ENCODE measurements at regions not wholly inside any gene's neighbourhood (a gene's known extent, or its start where the extent isn't known, plus 50 kb on each side); places are given as distances from the start of the nearest gene placed in this dataset.
"Not testable (repeated sequence)": the region's sequence is repeated elsewhere in the genome, so short reads cannot be mapped to it uniquely, and the experiment has no call there.

DNA sequence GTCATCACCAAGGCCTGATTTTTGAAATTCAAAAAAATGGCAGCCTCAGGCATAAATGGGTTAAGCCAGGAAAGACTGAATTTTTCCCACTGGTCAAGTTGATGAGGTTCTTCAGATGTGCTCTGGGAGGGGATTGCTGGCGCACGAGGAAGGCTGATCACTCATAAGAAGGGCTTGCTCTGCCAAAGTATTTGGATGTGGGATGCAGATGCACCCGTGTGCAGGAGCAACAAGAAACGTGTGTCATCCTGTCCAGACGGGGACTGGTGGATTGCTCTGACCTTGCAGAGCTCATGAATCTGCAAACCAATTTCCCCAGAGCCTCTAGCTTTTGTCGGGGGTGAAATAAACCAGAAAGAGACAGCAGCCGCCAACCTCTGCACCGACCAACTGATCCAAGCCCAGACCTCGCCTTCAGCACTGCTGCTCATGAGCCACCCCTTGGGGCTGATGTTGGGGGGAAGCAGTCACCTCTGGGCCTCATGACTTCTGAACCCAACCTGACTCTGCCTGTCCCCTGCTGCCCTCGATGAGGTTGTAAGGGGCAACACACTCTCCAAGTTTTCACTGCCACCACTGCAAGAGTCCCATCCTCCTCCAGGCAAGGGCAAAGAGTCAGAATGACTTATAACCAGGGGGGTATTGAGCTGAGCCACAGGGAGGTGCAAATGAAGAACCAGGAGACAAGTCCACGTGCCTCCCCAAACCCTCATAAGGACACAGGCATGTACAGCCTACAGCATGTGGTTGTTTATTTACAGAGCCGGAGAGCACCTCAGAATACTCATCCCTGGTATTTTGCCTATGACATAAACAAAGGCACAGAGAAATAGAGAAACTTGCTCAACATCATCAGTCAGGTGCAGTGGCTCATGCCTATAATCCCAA lies 452.0 kb downstream of the SOX9 start:
- Histone ChIP-seq H3K27me3 (ENCODE audit: control insufficient read depth in 2 of 2, insufficient read depth in 1 of 2, low read length in 1 of 2) (peaks cover 0 to 2% of the 10 kb centered on the region in 2 donors), H3K9me3 (ENCODE audit: control insufficient read depth in 2 of 2, insufficient read depth in 1 of 2, low read length in 1 of 2) (no peaks in the 10 kb centered on the region), H3K4me1 (ENCODE audit: control insufficient read depth in 2 of 2, insufficient read depth in 2 of 2, low read length in 2 of 2) (no peaks in the 10 kb centered on the region), H3K36me3 (ENCODE audit: control insufficient read depth in 2 of 2, insufficient read depth in 2 of 2, low read length in 1 of 2) (no peaks in the 10 kb centered on the region), H3K4me3 (ENCODE audit: low read length in 2 of 2) (no peak overlapping the region), H3K27ac (ENCODE audit: low read depth in 1 of 2, low read length in 1 of 2) (no peak overlapping the region)
- DNase-seq (ENCODE audit: low read depth in 6 of 9, low spot score in 9 of 9): no peak
- 85% methylated on average over 12 of the region's 12 CpGs for WGBS

DNA sequence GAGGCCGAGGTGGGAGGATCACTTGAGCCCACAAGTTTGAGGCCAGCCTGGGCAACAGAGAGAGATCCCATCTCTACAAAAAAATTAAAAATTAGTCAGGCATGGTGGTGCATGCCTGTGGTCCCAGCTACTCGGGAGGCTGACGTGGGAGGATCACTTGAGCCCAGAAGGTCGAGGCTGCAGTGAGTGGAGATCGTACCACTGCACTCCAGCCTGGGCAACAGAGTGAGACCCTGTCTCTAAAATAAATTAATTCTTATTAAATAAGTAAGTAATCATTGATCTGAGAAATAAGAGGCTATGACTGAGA lies 452.6 kb downstream of the SOX9 start:
- not testable (repeated sequence) for H3K9me3 ChIP-seq (ENCODE audit: control insufficient read depth in 2 of 2, insufficient read depth in 1 of 2, low read length in 1 of 2); H3K36me3 ChIP-seq (ENCODE audit: control insufficient read depth in 2 of 2, insufficient read depth in 2 of 2, low read length in 1 of 2); H3K27ac ChIP-seq (ENCODE audit: low read depth in 1 of 2, low read length in 1 of 2); H3K4me1 ChIP-seq (ENCODE audit: control insufficient read depth in 2 of 2, insufficient read depth in 2 of 2, low read length in 2 of 2); H3K27me3 ChIP-seq (ENCODE audit: control insufficient read depth in 2 of 2, insufficient read depth in 1 of 2, low read length in 1 of 2); H3K4me3 ChIP-seq (ENCODE audit: low read length in 2 of 2); DNase-seq (ENCODE audit: low read depth in 6 of 9, low spot score in 9 of 9)
- WGBS: 95% methylated on average over 5 of the region's 5 CpGs

DNA sequence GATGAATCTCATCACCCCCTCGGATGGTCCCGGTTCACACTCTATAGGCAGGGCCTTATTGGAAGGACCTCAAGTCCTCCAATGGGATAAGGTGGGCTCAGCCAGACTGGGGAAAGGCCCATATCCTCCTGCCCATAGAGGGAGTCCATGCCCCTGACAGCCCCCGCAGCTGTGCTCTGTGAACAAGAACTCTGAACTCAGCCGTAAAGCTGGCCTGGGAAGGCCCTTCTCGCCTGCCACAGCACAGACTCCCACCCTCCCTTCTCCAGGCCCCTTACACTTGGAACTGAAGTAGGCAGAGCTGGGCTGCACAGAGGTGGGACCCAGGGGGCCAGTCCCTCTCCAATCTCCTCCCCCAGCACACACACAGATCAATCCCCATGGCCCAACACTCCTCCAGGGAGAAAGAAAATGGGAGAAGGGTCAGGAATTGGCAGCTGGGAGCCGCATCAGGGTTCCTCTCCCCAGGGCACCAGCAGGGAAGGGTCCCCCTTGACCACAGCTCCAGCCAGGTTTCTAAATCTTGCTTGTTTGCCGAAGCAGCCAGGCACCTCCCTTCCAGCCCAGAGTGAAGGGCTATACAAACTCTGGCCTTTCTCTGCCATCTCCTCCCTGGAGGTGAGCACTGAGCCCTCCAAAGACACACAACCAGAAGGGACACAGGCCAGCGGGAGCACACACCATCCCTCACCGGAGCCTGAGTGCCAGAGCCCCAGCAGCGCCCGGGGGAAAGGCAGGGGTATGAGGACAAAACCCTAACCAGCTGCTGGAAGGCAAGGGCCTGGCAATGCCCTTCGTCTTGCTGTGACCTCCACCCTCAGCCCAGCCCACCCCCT lies 454.1 kb downstream of the SOX9 start:
- H3K9me3 ChIP-seq (ENCODE audit: control insufficient read depth in 2 of 2, insufficient read depth in 1 of 2, low read length in 1 of 2): no peaks in the 10 kb centered on the region
- no peaks in the 10 kb centered on the region for H3K36me3 ChIP-seq (ENCODE audit: control insufficient read depth in 2 of 2, insufficient read depth in 2 of 2, low read length in 1 of 2)
- 95% methylated on average over 12 of the region's 12 CpGs for WGBS
- DNase-seq (ENCODE audit: low read depth in 6 of 9, low spot score in 9 of 9): no peak
- H3K4me3 ChIP-seq (ENCODE audit: low read length in 2 of 2): no peak overlapping the region
- H3K4me1 ChIP-seq (ENCODE audit: control insufficient read depth in 2 of 2, insufficient read depth in 2 of 2, low read length in 2 of 2): peaks cover 0 to 5% of the 10 kb centered on the region in 2 donors
- peaks cover 0 to 2% of the 10 kb centered on the region in 2 donors for H3K27me3 ChIP-seq (ENCODE audit: control insufficient read depth in 2 of 2, insufficient read depth in 1 of 2, low read length in 1 of 2)
- no peak overlapping the region for H3K27ac ChIP-seq (ENCODE audit: low read depth in 1 of 2, low read length in 1 of 2)

DNA sequence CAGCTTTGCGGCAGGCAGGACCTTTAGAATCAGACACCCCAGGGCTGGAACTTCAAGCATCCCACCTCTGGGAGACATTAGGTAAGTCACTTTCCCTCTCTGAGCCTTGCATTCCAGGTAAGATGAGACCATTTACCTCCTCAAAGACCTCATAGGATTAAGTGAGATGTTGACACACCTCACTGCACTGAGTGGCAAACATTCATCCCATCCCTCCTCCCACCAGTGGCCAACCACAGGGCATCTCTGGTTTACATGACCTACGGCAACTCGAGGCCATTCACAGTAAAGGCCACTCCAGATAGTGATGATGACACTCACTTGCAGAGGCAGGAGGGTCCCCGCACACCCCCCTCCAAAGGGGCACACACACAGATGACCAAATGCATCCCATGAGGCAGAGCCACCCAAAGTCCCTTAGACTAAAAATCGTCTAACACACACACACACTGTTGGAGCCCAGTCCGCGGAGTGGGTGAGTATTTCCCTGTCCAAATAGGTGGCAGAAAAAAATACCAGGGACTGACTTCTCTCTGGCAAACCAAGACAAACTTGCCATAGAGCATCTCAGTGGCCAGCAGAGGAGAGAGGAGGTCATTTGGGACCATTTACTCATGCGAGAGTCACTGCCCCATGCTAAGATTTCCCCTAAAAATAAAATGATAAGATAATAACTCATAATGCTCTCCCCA lies 454.9 kb downstream of the SOX9 start:
- WGBS: 75% methylated on average over 8 of the region's 8 CpGs

DNA sequence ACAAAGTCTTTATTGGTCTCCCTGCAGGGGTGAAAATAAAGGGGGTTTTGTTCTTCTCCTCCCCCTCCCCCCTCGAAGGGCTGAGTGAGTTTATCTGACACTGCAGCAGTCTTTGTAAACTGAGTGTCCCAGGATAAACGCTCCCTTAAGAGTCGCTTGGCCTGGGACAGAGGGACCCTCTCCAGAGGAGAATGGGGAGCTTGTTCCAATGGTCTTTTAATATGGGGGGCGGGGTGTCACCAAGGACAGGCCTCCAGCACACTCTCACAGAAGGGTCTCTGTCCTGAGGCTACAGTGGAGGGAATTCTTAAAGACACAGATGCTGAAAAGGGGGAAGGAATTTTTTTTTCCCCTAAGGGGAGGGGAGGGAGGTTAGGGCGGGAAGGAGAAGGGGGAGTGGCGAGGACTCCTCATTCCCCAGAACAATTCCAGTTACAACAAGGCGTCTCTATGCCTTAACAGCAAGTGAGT lies 455.5 kb downstream of the SOX9 start:
- WGBS: 62% methylated on average over 7 of the region's 7 CpGs
- H3K27ac ChIP-seq (ENCODE audit: low read depth in 1 of 2, low read length in 1 of 2): no peak overlapping the region
- H3K9me3 ChIP-seq (ENCODE audit: control insufficient read depth in 2 of 2, insufficient read depth in 1 of 2, low read length in 1 of 2): no peaks in the 10 kb centered on the region
- DNase-seq (ENCODE audit: low read depth in 6 of 9, low spot score in 9 of 9): no peak
- H3K36me3 ChIP-seq (ENCODE audit: control insufficient read depth in 2 of 2, insufficient read depth in 2 of 2, low read length in 1 of 2): no peaks in the 10 kb centered on the region
- H3K4me1 ChIP-seq (ENCODE audit: control insufficient read depth in 2 of 2, insufficient read depth in 2 of 2, low read length in 2 of 2): peaks cover 0 to 7% of the 10 kb centered on the region in 2 donors
- H3K4me3 ChIP-seq (ENCODE audit: low read length in 2 of 2): no peak overlapping the region
- H3K27me3 ChIP-seq (ENCODE audit: control insufficient read depth in 2 of 2, insufficient read depth in 1 of 2, low read length in 1 of 2): peaks cover 0 to 2% of the 10 kb centered on the region in 2 donors

More for the DNA sequence above, 454.9 kb downstream of the SOX9 start:
- peaks cover 0 to 7% of the 10 kb centered on the region in 2 donors for H3K4me1 ChIP-seq (ENCODE audit: control insufficient read depth in 2 of 2, insufficient read depth in 2 of 2, low read length in 2 of 2)
- H3K27me3 ChIP-seq (ENCODE audit: control insufficient read depth in 2 of 2, insufficient read depth in 1 of 2, low read length in 1 of 2): peaks cover 0 to 2% of the 10 kb centered on the region in 2 donors
- no peaks in the 10 kb centered on the region for H3K9me3 ChIP-seq (ENCODE audit: control insufficient read depth in 2 of 2, insufficient read depth in 1 of 2, low read length in 1 of 2)
- no peak overlapping the region for H3K4me3 ChIP-seq (ENCODE audit: low read length in 2 of 2)
- no peak for DNase-seq (ENCODE audit: low read depth in 6 of 9, low spot score in 9 of 9)
- no peak overlapping the region for H3K27ac ChIP-seq (ENCODE audit: low read depth in 1 of 2, low read length in 1 of 2)
- H3K36me3 ChIP-seq (ENCODE audit: control insufficient read depth in 2 of 2, insufficient read depth in 2 of 2, low read length in 1 of 2): no peaks in the 10 kb centered on the region

DNA sequence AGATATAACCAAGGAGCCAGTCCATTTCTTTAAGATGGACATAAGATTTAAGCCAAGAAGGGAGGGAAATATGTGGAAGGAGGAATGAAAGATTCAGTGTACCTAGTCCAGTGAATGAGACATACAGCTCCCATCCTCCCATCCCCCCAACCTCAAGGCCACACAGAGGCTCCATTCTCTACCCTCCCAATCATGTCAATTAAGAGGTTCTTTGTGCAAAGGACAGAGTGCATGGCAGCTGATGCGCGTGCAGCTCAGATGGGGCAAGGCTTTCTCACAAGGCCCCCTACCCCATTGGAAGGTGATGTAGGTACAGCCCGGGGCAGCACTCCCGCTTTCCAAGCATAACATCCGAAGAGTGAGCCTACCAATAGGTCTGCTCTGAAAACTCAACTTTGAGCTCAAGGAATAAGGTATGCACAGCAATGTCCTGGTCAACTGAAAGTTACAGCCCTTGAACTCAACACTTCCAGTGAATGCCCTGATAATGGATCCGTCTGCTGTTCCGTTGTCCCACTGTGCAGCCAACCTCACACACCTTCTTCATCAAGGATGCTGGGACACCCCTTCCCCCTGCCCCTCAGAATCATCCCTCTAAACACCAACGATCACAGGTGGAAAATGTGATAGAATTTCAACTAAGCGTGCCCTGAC lies 458.1 kb downstream of the SOX9 start:
- no peak for DNase-seq (ENCODE audit: low read depth in 6 of 9, low spot score in 9 of 9)
- no peaks in the 10 kb centered on the region for H3K36me3 ChIP-seq (ENCODE audit: control insufficient read depth in 2 of 2, insufficient read depth in 2 of 2, low read length in 1 of 2)
- no peak overlapping the region for H3K27ac ChIP-seq (ENCODE audit: low read depth in 1 of 2, low read length in 1 of 2)
- peaks cover 0 to 2% of the 10 kb centered on the region in 2 donors for H3K27me3 ChIP-seq (ENCODE audit: control insufficient read depth in 2 of 2, insufficient read depth in 1 of 2, low read length in 1 of 2)
- WGBS: 93% methylated on average over 9 of the region's 9 CpGs
- H3K4me1 ChIP-seq (ENCODE audit: control insufficient read depth in 2 of 2, insufficient read depth in 2 of 2, low read length in 2 of 2): peaks cover 0 to 7% of the 10 kb centered on the region in 2 donors
- no peak overlapping the region for H3K4me3 ChIP-seq (ENCODE audit: low read length in 2 of 2)
- peaks cover 0 to 2% of the 10 kb centered on the region in 2 donors for H3K9me3 ChIP-seq (ENCODE audit: control insufficient read depth in 2 of 2, insufficient read depth in 1 of 2, low read length in 1 of 2)

DNA sequence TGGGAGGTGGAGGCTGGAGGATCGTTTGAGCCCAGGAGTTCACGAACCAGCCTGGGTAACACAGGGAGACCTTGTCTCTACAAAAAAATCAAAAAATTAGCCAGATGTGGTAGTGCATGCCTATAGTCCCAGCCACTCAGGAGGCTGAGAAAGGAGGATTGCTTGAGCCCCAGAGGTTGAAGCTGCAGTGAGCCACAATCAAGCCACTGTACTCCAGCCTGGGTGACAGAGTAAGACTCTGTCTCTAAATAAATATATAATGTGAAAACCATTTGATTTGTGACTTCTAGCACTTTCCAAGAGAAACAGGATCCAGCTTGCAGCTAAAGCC lies 459.1 kb downstream of the SOX9 start:
- Histone ChIP-seq H3K27me3 (ENCODE audit: control insufficient read depth in 2 of 2, insufficient read depth in 1 of 2, low read length in 1 of 2) (peaks cover 0 to 2% of the 10 kb centered on the region in 2 donors), H3K4me3 (ENCODE audit: low read length in 2 of 2) (no peak overlapping the region), H3K9me3 (ENCODE audit: control insufficient read depth in 2 of 2, insufficient read depth in 1 of 2, low read length in 1 of 2) (peaks cover 0 to 2% of the 10 kb centered on the region in 2 donors), H3K27ac (ENCODE audit: low read depth in 1 of 2, low read length in 1 of 2) (no peak overlapping the region), H3K36me3 (ENCODE audit: control insufficient read depth in 2 of 2, insufficient read depth in 2 of 2, low read length in 1 of 2) (no peaks in the 10 kb centered on the region), H3K4me1 (ENCODE audit: control insufficient read depth in 2 of 2, insufficient read depth in 2 of 2, low read length in 2 of 2) (peaks cover 0 to 7% of the 10 kb centered on the region in 2 donors)
- no peak for DNase-seq (ENCODE audit: low read depth in 6 of 9, low spot score in 9 of 9)
- WGBS: 86% methylated on average over 2 of the region's 2 CpGs

DNA sequence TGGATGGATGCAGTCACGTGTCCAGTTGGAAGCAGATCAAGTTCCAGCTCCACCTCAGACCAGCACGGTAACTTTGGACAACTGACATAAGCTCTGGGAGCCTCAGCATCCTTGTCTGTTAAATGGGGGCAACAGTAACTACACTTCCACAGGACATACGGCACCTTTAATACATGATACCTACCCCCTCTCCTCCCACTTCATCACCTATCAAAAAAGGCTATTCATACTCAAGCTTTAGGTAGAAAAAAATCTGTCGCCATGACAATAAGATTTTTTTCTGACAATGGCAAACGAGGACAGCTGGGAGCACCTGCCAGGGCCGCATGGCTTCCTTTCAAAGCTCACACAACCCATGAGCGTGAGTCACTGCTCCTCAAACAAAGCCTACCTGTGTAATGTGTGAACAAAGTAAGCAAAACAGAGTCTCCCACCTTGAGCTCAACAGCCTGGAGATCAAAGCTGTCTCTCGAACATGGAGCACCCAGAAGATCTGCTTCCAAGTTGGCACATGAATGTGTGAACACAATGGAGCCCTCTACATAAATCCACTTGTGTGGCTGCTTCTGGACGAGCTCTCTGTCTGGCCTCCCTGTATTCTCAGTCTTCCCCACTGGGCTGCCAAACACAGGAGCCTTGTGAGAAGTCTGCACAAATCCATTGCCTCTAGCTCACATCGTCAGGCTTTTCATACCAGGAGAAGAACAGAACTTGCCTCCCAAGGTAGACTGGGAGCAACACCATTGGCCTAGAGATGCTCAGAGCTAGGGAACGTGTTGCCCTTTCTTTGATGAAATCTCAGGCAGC lies 459.7 kb downstream of the SOX9 start:
- Histone ChIP-seq H3K27me3 (ENCODE audit: control insufficient read depth in 2 of 2, insufficient read depth in 1 of 2, low read length in 1 of 2) (peaks cover 0 to 2% of the 10 kb centered on the region in 2 donors), H3K9me3 (ENCODE audit: control insufficient read depth in 2 of 2, insufficient read depth in 1 of 2, low read length in 1 of 2) (peaks cover 0 to 2% of the 10 kb centered on the region in 2 donors), H3K4me3 (ENCODE audit: low read length in 2 of 2) (no peak overlapping the region), H3K36me3 (ENCODE audit: control insufficient read depth in 2 of 2, insufficient read depth in 2 of 2, low read length in 1 of 2) (no peaks in the 10 kb centered on the region), H3K4me1 (ENCODE audit: control insufficient read depth in 2 of 2, insufficient read depth in 2 of 2, low read length in 2 of 2) (peaks cover 0 to 7% of the 10 kb centered on the region in 2 donors), H3K27ac (ENCODE audit: low read depth in 1 of 2, low read length in 1 of 2) (no peak overlapping the region)
- WGBS: 87% methylated on average over 11 of the region's 11 CpGs
- DNase-seq (ENCODE audit: low read depth in 6 of 9, low spot score in 9 of 9): no peak

Measured in thymus (tissue), 11 donors.